B cell (primary cell): ENCODE measurements at regions not wholly inside any gene's neighbourhood (a gene's known extent, or its start where the extent isn't known, plus 50 kb on each side); places are given as distances from the start of the nearest gene placed in this dataset.

Experiments
- CTCF ChIP-seq: fragments of 200-600 bp; IDR thresholded peaks from one replicate; pipeline ENCODE4 v1.8.0; 2022; ENCODE audit warnings: antibody characterized with exemption, mild to moderate bottlenecking
- EZH2 ChIP-seq: IDR thresholded peaks from 2 replicates; pipeline ENCODE4 v1.6.1; 2012; ENCODE audit warnings: borderline replicate concordance, low read depth, mild to moderate bottlenecking, moderate library complexity, low read length; ENCODE audit not compliant: insufficient read depth, poor library complexity, severe bottlenecking

- TF ChIP-seq EZH2 (no peak), CTCF (no peak)
These were observed 306.4 kb downstream of the NUF2 start for GRCh38 chr1:163628034-163628773.
